NCI-H82 treated with DMSO at 0.1 percent for 48 hours (cell line): ENCODE measurements at regions not wholly inside any gene's neighbourhood (a gene's known extent, or its start where the extent isn't known, plus 50 kb on each side); places are given as distances from the start of the nearest gene placed in this dataset.

Experiments used
- DNase-seq: peaks from one replicate; lab custom pipeline; 2025; ENCODE audit not compliant: unreplicated experiment; lab: John Stamatoyannopoulos, UW

DNA sequence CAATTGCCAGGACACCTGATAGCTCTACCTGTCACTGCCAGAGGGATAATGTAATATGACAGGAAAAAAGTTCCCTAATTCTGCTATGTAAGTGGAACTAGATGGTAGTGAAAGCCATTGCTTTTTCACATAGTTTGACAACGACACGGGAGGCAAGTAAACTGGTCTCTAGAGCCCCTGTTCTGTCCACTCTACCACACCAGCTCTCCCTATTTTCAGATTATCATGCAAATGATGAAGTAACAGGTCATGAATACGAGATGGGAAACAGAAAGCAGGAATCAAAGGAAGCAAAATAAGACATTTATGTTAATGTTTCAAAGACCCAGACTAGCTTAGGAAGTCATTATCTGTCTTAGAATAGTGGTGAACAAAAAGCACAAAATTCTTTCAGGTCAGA is 56.2 kb downstream of the TAF11L14 start:
- DNase-seq = no peak

DNA sequence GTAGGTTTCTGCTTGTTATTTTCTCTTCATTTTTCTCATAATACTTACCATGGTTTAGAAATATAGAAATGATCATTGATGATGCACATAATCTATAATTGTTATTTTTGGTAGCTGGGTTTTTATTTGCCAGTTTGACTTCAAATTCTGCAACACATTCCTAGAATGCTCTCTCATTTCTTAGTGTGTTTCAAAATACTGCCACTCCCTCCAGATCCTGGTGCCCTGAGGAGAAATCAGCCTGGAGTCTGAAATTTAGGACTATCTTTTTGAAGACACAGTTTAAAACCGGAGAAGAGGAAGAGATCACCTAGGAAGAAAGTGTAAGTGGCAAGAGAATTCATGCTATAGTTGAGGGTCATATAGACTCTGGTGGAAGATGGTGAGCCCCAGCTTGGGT is 57.5 kb downstream of the TAF11L14 start:
- DNase-seq = no peak

DNA sequence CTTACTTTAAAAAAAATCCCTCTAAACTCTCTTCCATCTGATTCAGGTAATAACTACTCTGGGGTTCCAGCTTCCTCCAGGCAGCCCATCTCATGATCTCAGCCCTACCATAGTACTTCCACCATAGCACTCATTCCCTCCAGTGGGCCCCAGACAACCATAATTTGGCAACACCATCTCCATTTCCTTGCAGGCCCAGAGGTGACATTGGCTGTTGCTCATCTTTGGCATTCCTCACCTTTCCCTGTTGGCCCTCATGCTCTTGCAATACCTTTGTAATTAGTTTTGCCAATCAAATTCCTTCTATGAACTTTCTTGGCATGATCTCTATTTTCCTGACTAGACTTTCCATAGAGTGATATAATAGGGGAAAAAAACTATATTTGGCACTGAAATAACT is 60.1 kb downstream of the TAF11L14 start:
- no peak for DNase-seq

DNA sequence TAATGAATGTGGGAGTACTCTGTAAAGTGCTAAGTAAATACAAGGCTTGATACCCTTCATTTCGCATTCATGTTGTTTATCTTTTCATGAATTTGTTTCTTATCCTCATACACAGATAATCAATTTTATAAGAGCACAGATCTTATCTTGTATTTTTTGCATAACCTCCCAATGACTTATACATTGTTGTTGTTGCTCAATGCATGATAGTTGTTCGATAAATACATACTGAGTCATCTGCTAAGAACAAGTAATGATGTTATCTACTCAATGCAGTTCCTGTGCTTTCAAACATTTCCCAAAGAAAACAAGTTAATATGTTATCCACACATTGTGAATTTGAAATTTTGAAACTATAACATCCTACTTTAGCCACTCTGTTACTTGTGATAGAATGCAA is 60.7 kb downstream of the TAF11L14 start:
- DNase-seq = no peak

DNA sequence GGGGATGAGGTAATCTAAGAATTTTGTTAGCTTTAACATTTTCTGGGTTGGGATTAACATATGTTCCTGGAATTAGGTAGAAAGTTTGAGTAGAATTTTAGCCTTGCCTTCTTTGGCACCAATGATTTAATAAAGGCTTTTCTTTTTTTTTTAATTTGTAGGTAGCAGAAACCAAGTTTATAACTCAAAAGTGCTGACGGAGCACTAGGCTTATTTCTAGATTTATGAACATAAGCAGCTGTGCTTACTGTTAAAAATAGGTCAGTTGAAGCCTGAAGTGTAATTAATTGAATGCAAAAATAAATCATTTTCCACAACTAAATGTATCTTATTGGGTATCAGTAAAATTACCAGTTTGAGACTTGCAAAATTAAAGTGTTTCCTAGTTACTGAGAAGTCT is 62.4 kb downstream of the TAF11L14 start:
- DNase-seq = no peak

DNA sequence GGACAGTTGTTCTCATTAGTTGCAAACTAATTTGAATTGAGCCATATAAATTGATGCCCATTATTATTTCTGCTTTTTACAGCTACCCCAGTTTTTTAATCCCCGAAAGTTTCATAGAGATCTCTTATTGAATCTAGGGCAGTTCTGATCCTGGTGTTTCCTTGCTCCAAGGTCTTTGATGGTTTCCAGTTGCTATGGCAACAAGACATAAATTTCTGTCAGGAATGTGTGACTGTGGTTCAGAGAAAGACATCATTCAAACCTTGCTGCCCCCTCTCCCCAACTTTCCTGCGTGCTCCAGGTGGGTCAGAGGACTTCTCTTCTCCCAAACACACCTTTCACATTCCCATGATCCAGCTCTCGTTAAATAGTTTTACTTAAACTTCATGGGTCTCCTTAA is 63.4 kb downstream of the TAF11L14 start:
- DNase-seq = no peak

DNA sequence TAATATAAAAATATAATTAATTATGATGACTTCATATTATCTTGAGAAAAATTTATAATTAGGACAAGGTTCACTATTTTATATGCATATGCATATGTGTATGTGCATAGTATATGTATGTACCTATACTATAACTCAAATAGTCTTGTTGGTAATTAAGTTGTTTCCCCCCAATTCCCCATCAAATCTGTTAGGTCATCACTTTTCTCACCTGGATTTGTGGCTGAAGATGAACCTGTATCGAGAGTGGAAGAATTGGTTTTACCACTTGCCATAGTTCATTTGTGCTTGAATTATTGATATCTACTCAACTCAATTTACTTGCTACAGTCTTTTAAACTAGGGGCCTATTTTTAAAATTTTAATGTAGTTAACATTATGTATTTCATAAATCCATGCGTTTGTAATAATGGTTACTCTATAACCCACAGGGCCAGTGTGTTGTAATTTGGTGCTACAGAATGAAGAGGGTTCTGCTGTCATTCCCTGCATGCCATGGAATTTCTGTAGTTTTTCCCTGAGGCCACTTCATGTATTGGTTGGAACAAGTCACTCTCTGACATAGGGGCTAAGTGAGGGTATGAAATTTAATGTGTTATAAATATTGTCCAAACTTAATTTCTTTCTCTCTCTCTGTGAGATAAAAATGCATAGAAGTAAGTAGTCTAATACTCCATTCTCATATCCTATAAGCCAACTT is 74.9 kb downstream of the TAF11L14 start:
- no peak for DNase-seq

DNA sequence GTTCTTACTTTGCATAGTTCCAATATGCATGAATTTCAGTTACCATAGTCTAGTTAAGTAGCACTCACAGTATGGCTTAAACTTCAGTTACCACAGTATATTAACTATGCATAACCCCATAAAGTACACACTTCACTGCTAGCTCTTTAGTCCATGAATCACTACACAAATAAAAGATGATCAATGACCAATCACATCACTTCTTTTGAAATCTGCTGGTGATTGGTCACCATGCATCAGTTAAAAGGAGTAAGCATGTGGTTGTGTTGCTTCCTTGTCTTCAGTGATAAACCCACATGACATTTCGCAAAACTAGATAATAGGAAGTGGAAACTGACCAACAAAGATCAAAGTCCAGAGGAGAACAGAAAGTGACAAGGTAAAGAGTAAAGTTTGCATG is 79.0 kb downstream of the TAF11L14 start:
- no peak for DNase-seq

DNA sequence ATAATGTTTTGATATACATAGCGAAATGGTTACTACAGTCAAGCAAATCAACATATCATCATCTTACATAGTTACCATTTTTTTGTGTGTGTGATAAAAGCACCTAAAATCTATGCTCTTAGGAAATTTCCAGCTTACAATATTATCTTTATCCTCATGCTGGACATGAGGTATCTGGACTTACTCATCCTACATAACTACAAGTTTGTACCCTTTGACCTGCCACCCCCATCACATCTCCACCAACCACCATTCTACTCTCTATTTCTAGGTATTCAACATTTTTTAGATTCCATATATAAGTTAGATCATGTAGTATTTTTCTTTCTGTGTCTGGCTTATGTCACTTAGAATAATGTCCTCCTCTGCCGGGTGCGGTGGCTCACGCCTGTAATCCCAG is 79.9 kb downstream of the TAF11L14 start:
- no peak for DNase-seq

DNA sequence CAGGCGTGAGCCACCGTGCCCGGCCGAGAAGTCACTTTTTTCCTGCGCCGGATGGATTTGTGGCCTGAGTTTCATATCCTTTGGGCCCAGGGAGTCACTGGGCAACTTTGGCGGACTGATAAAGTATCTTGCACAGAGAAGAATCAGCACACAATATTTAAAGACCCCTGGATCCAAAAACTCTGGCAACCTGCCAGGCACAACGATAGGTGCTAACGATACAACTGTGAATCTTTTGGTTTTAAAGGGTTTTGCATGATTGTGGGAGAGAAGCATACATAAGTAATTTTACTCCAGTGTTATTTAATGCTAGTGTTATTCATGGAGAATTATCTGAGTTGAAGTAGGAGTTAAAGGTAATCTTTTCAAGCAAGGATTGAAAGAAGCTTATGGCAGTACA is 85.3 kb downstream of the TAF11L14 start:
- no peak for DNase-seq

DNA sequence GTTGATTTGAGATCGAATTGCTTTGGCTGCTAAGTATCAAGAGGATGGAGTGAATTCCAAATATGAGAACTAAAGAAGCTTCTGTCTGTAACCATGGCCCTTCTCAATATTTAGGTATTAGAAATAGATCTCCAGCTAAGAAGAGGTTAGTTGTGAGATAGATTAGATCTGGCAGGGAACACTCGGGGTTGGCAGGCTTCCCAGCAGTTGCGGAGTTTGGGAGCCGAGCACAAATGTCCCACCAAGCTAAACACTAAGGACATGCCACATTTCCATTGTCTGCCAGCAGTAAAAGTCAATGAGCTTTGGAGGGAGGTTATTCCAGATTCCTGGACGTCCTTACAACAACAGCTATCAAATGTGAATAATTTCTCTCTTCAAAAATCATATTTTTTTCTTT is 85.8 kb downstream of the TAF11L14 start:
- DNase-seq = no peak

DNA sequence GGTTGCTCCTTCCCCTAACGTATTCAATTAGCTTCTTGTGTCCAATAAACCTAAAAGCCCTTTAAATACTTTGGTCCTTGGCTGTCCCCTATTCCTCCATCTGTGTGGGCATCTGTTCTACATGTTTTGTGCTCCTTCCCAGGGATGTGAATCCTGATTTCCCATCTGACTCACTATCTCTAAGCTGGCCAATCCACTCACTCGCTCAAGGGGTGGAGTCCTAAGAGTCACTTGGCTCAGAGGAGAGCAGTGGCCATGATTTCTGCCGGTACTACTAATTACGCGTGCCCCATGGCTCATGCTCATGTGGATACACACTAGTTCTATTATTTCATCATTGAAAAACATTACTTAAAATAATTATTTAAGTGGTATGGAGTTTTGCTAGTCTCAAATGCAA is 89.6 kb downstream of the TAF11L14 start:
- DNase-seq = peak; percentile 85

DNA sequence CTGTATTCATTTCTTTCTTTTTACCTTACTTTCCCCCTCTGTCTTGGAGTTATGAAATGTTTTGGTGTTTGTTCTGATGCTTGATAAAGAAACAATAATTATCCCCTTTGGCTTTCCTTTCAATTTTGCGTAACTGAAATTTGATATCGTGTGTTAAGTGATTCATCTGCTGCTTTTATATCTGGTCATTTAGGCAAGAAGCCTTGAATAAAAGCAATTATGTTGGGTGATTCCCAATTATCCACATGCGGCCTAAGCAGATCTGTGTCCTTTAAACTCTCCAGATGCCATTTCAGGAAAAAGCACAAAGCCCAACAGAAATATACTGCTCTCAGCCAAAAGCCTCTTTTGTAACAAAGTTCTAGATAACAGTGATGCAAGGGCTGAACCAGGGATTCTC is 92.8 kb downstream of the TAF11L14 start:
- DNase-seq = no peak

DNA sequence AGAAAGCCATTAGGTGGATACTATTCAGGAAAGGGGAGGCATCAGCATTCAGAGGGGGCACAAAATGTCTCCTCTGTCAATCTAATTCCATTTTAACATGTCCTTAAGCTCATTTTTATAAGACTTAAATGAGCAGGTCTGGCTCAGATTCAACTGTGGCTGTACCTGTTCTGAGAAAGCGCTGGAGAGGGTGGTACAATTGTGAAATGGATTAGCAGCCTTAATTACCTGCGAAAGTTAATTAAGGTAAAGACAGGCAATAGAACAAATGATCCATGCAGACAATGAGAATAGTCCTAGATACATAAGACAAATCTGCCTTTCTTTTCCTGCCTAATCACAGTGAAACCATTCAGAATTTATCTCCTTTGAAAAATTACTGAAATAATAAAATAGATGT is 96.2 kb downstream of the TAF11L14 start:
- DNase-seq = peak; percentile 82

DNA sequence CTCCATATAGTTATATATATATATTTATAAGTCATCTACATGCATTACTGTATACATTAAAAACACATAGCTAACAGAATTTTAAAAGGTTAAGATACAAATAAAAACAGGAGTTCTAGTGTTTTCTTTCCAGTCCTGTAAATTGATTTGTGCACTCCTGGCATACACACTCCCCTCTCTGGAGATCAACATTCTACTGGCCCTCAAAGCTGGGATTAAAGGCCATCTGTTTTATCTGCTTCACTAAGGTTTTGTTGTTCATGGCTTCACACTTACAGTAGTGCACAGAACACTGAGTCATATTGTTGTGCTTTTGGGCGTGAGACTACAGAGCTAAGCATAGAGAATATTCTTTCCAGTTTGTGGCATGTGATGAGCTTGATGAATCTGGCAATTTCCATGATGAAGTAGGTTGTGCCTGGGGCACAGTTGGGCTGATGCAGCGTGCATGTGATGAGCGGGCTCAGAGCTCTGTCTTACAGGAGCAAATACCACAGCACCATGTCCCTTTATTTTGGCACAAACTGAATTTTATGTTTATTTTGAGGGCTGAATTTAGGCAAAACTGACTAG is 98.2 kb downstream of the TAF11L14 start:
- DNase-seq = peak; percentile 76

DNA sequence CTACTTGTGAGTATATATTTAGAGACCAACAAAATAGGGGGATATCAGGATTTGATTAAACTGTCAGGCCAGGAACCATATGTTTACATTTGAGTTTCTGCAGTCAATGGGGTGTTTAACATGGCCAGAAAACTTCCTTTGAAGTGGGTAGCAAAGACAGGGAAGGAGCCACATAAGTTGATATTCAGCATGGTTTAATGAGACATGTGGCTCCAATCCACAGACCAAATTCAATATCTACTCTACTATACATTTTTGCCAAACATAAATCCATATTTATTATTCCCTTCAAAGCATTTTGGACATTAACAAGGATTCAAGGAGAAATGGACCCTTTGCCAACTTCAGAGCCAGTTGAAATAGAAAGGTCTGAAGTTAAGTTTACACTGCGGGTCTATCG is 99.8 kb downstream of the TAF11L14 start:
- DNase-seq = no peak

DNA sequence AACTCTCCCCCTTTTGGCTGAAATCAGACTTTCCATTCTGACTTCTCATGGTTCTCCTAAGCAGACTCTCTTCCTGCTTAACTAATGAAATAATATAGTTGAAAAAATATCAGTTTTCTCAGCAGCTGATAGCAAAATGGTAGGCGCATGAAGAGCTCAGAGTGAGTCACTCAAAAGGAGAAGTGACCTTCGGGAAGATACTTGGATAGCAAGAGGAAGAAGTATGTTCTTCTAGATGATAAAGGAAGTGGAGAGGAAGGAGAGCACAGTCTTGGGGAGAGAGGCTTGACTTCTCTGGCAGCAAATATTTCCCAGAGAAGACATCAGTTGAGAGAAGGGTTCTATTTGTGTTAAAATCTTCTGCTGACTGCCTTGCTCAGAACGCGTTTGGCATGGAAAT is 101.5 kb downstream of the TAF11L14 start:
- DNase-seq = no peak

DNA sequence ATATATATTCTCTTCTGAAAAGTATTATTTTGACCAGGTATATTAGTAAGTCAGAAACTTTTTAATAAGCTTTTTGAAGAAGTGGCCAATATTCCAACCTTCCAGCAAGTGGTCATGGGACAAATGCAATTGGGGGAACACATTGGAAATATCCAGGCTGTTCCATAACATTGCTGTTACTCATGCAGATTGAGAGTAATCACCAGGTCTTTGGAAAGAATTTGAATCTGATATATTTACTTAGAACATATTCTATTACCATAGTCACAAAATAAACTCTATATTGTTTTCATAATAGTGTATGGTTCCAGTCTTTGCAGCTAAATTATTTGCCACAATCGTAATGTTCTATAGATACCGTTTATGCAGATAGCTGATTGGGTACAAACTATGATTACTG is 102.8 kb downstream of the TAF11L14 start:
- DNase-seq = no peak

DNA sequence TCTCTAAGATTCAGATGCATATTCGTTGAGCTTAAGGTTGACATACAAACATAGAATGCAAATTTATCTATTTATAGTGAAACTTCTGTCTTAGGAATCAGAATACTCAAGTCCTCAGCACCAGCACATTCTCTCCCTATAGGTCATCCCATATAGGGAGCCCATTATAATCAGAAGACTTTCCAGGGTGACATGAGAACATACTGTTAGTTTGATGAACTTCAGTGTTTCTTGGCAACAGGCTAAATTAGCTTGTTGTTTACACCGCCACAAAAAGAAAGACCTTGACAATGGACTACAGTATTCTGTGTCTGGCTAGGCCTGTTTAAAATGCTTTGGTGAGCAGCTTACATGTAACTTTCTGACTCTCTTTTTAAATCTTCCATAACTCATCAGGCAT is 104.2 kb downstream of the TAF11L14 start:
- DNase-seq = no peak

DNA sequence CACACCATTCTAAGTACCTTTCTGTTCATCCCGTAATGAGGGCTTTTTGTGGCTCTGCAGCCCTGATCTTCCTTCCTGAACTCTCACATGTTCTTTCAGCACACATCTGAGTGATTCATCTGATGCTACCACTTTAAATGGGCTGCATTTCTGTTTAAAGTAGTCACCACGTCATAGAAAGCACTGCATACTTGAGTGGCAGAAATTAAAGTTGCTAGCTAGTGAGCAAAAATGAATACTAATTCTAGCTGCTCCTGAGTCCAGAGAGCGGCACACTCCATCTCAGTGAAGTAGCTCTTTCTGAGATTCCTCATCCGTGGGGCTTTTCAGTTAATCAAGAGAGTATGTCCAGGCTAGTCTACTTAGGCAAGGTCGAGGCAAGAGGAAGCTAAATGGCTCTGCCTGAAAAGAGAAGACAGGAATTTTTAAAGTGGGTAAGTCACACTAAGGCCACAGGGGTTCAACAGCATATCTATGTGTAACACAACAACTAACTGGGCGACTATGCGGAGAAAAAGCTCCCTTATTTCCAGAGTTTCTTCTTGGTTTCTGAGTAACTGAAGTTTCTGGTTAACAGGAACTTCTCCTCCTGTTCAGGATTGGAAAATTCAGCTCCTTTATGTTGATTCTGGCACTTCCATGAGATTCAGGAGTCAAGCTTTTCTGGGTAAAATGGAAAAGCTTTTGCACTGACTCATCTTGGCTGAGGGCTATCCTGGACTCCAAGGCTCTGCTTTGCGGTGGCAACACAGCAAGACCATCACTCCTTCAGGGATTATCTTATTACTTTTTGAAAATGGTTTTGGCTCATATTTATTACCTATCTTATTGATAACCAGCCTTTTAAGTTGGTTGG is 109.5 kb downstream of the TAF11L14 start:
- no peak for DNase-seq

DNA sequence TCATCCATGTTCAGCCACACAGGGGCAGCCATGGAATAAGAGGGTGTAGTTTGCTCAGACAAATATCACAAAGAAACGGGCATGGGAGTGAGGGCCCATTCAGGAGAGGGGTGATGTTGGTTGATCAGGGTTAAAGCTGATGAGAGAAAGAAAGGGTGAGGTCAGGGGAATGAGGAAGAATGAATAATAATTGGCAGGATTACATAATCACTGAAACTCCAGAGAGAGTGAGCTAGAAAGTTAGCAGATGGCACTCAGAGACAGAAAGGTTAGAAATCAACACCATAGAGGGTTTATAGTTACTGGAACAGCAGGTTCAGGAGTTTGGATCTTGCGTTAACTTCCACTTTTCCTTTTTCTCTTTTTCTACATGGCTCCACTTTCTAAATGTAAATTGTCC is 113.9 kb downstream of the TAF11L14 start:
- DNase-seq = no peak

DNA sequence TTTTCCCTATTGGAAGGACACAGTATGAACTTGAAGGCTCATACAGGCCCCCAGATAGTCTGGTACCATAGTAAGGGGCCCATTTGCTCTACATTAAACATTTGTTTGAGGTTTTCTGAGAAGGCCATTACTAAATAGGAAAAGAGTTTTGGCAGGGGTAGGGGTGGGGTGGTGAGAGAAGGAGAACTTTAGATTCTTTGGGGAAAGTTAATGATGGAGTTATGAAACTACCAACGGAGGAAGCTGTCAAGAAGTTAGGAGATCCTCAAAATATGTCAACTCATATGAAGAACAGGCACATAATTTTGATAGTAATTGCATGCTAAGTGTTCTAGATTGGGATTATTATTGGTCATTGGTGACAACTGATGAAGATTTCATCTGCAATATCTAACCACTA is 114.7 kb downstream of the TAF11L14 start:
- no peak for DNase-seq
